Neutrophil (primary cell): ENCODE measurements at regions not wholly inside any gene's neighbourhood (a gene's known extent, or its start where the extent isn't known, plus 50 kb on each side); places are given as distances from the start of the nearest gene placed in this dataset.

Experiments used
- H3K27ac ChIP-seq: fragments of 200-600 bp; sonication (generic); 2 replicates; pipeline ENCODE4 v1.5.1; 2016; ENCODE audit warnings: mild to moderate bottlenecking, moderate library complexity
- H3K27me3 ChIP-seq: fragments of 200-600 bp; sonication (generic); 2 replicates; pipeline ENCODE4 v1.6.0; 2016; ENCODE audit warnings: mild to moderate bottlenecking
- H3K36me3 ChIP-seq: fragments of 200-600 bp; sonication (generic); 2 replicates; pipeline ENCODE4 v1.5.1; 2017
- H3K4me1 ChIP-seq, 2 experiments: fragments of 200-600 bp in 1 of 2; sonication (generic) in 1 of 2; 1 replicate in 1 of 2; 2 replicates in 1 of 2; pipeline versions ENCODE4 v1.5.1 to v1.6.1; 2013 to 2016; ENCODE audit warnings: low read depth in 1 of 2, low read length in 1 of 2, mild to moderate bottlenecking in 1 of 2, moderate library complexity in 1 of 2; ENCODE audit not compliant: control insufficient read depth in 1 of 2, insufficient read depth in 1 of 2
- H3K4me3 ChIP-seq, 2 experiments: fragments of 200-600 bp in 1 of 2; sonication (generic) in 1 of 2; 1 replicate in 1 of 2; 2 replicates in 1 of 2; pipeline ENCODE4 v1.5.1; 2013 to 2016; ENCODE audit warnings: low read depth in 1 of 2, low read length in 1 of 2, mild to moderate bottlenecking in 1 of 2, moderate library complexity in 1 of 2
- H3K9me3 ChIP-seq: fragments of 200-600 bp; sonication (generic); 2 replicates; pipeline ENCODE4 v1.5.1; 2016
- CTCF ChIP-seq: fragments of 200-600 bp; sonication (generic); IDR thresholded peaks from 2 replicates; pipeline ENCODE4 v1.5.1; 2016; ENCODE audit warnings: antibody characterized with exemption

- Histone ChIP-seq H3K36me3 (no peaks in the 10 kb centered on the region), H3K27me3 (peaks cover 80% of the 10 kb centered on the region), H3K9me3 (no peaks in the 10 kb centered on the region), H3K4me1 (no peaks in the 10 kb centered on the region), H3K27ac (no peak overlapping the region), H3K4me3 (no peak overlapping the region)
- TF ChIP-seq CTCF, result no peak
These were observed 62.3 kb downstream of the GSX1 start for GRCh38 chr13:27854606-27855005.

- H3K36me3 ChIP-seq, result no peaks in the 10 kb centered on the region
- H3K9me3 ChIP-seq, result no peaks in the 10 kb centered on the region
- no peak overlapping the region for H3K4me3 ChIP-seq
- no peak overlapping the region for H3K27ac ChIP-seq
- TF ChIP-seq CTCF, result no peak
- H3K4me1 ChIP-seq, result no peaks in the 10 kb centered on the region
- peaks cover 80% of the 10 kb centered on the region for H3K27me3 ChIP-seq
These were observed 63.1 kb downstream of the GSX1 start for GRCh38 chr13:27855381-27855780.

- Histone ChIP-seq H3K27me3 (peaks cover 81% of the 10 kb centered on the region), H3K9me3 (no peaks in the 10 kb centered on the region), H3K27ac (no peak overlapping the region), H3K36me3 (no peaks in the 10 kb centered on the region), H3K4me3 (no peak overlapping the region), H3K4me1 (no peaks in the 10 kb centered on the region)
- no peak for TF ChIP-seq CTCF
These were observed 62.5 kb upstream of the PDX1 start for GRCh38 chr13:27857282-27857681.

GRCh38 chr13:27858046-27858445 is 61.8 kb upstream of the PDX1 start:
- Histone ChIP-seq H3K27ac (no peak overlapping the region), H3K36me3 (no peaks in the 10 kb centered on the region), H3K4me3 (no peak overlapping the region), H3K4me1 (no peaks in the 10 kb centered on the region), H3K27me3 (peaks cover 79% of the 10 kb centered on the region), H3K9me3 (no peaks in the 10 kb centered on the region)
- TF ChIP-seq CTCF, result no peak

- no peaks in the 10 kb centered on the region for H3K4me1 ChIP-seq
- no peak overlapping the region for H3K27ac ChIP-seq
- no peaks in the 10 kb centered on the region for H3K9me3 ChIP-seq
- H3K36me3 ChIP-seq, result no peaks in the 10 kb centered on the region
- H3K27me3 ChIP-seq, result peaks cover 85% of the 10 kb centered on the region
- no peak for TF ChIP-seq CTCF
- no peak overlapping the region for H3K4me3 ChIP-seq
These were observed 59.1 kb upstream of the PDX1 start for GRCh38 chr13:27860743-27861142.

GRCh38 chr13:27861165-27861564 is 58.6 kb upstream of the PDX1 start:
- no peak overlapping the region for H3K4me3 ChIP-seq
- no peaks in the 10 kb centered on the region for H3K4me1 ChIP-seq
- H3K27ac ChIP-seq, result no peak overlapping the region
- no peaks in the 10 kb centered on the region for H3K36me3 ChIP-seq
- H3K27me3 ChIP-seq, result peaks cover 85% of the 10 kb centered on the region
- H3K9me3 ChIP-seq, result no peaks in the 10 kb centered on the region
- TF ChIP-seq CTCF, result no peak
